WTC11 (cell line): ENCODE measurements at regions not wholly inside any gene's neighbourhood (a gene's known extent, or its start where the extent isn't known, plus 50 kb on each side); places are given as distances from the start of the nearest gene placed in this dataset.

Experiments
- CREB1 ChIP-seq: sonication (generic); formaldehyde crosslinking; IDR thresholded peaks from 2 replicates; pipeline ENCODE4 v1.8.0; 2023; ENCODE audit warnings: mild to moderate bottlenecking, missing genetic modification reagents
- FOXP1 ChIP-seq: sonication (generic); formaldehyde crosslinking; IDR thresholded peaks from 2 replicates; pipeline ENCODE4 v1.8.0; 2022; ENCODE audit warnings: missing genetic modification reagents, mild to moderate bottlenecking, moderate library complexity, borderline replicate concordance
- HMGA2 ChIP-seq: fragments of 250-450 bp; sonication (Bioruptor Pico); IDR thresholded peaks from 2 replicates; pipeline ENCODE4 v1.4.0; 2021; ENCODE audit warnings: mild to moderate bottlenecking, moderate library complexity
- NFYB ChIP-seq: sonication (generic); formaldehyde crosslinking; conservative IDR thresholded peaks from 2 replicates; pipeline ENCODE4 v1.8.0; 2022; ENCODE audit warnings: low read depth, missing genetic modification reagents
- NR1H2 ChIP-seq: sonication (generic); formaldehyde crosslinking; IDR thresholded peaks from 2 replicates; pipeline ENCODE4 v1.9.0; 2021; ENCODE audit warnings: mild to moderate bottlenecking, moderate library complexity, missing genetic modification reagents
- OVOL2 ChIP-seq: fragments of 250-450 bp; sonication (Bioruptor Pico); IDR thresholded peaks from 2 replicates; pipeline ENCODE4 v1.9.0; 2021; ENCODE audit warnings: mild to moderate bottlenecking, borderline replicate concordance
- RELA ChIP-seq: sonication (generic); formaldehyde crosslinking; IDR thresholded peaks from 2 replicates; pipeline ENCODE4 v1.8.1; 2022; ENCODE audit warnings: missing genetic modification reagents, mild to moderate bottlenecking, borderline replicate concordance
- SP1 ChIP-seq: sonication (generic); formaldehyde crosslinking; conservative IDR thresholded peaks from 2 replicates; pipeline ENCODE4 v1.8.1; 2022; ENCODE audit warnings: missing genetic modification reagents
- TF ChIP-seq, protein P1 (sequence below): fragments of 200-600 bp; IDR thresholded peaks from 2 replicates; pipeline ENCODE4 v1.8.0; 2022; ENCODE audit warnings: antibody characterized with exemption
- TF ChIP-seq, protein P2 (sequence below): sonication (generic); formaldehyde crosslinking; IDR thresholded peaks from 2 replicates; pipeline ENCODE4 v1.8.1; 2022; ENCODE audit warnings: low read depth, mild to moderate bottlenecking, moderate library complexity, missing genetic modification reagents, borderline replicate concordance
- TF ChIP-seq, protein P3 (sequence below): sonication (generic); formaldehyde crosslinking; IDR thresholded peaks from 2 replicates; pipeline ENCODE4 v1.8.1; 2023; ENCODE audit warnings: mild to moderate bottlenecking, moderate library complexity, missing genetic modification reagents
- TF ChIP-seq, protein P4 (sequence below): fragments of 250-450 bp; sonication (Bioruptor Pico); conservative IDR thresholded peaks from 2 replicates; pipeline ENCODE4 v1.9.0; 2021; ENCODE audit warnings: mild to moderate bottlenecking

DNA sequence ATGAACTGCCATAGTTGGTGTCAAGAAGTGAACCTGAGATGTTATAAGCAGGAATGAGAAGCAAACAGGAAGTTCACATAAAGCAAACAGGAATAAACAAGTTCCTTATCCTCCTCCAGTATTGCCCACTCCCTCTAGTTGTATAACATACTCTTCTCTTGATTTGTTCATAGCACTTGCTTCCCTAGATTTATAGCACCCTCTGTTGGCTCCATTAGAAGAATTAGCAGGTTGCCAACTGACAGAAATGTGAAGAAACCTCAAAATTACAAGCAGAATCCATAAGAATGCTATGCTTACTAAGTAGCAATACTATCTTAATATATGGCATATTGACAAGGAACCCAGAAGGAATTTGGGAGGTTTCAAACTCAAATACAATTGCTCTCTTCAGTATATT is 195.4 kb downstream of the TBX18 start:
- TF ChIP-seq NFYB (no peak), NR1H2 (CRISPR knock-in tag) (no peak), HMGA2 (CRISPR knock-in tag) (no peak), FOXP1 (no peak), SP1 (CRISPR knock-in tag) (no peak), CREB1 (CRISPR knock-in tag) (no peak), RELA (CRISPR knock-in tag) (no peak), OVOL2 (CRISPR knock-in tag) (no peak)
- TF ChIP-seq, protein P1, sequence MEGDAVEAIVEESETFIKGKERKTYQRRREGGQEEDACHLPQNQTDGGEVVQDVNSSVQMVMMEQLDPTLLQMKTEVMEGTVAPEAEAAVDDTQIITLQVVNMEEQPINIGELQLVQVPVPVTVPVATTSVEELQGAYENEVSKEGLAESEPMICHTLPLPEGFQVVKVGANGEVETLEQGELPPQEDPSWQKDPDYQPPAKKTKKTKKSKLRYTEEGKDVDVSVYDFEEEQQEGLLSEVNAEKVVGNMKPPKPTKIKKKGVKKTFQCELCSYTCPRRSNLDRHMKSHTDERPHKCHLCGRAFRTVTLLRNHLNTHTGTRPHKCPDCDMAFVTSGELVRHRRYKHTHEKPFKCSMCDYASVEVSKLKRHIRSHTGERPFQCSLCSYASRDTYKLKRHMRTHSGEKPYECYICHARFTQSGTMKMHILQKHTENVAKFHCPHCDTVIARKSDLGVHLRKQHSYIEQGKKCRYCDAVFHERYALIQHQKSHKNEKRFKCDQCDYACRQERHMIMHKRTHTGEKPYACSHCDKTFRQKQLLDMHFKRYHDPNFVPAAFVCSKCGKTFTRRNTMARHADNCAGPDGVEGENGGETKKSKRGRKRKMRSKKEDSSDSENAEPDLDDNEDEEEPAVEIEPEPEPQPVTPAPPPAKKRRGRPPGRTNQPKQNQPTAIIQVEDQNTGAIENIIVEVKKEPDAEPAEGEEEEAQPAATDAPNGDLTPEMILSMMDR, result no peak
- TF ChIP-seq, protein P2, sequence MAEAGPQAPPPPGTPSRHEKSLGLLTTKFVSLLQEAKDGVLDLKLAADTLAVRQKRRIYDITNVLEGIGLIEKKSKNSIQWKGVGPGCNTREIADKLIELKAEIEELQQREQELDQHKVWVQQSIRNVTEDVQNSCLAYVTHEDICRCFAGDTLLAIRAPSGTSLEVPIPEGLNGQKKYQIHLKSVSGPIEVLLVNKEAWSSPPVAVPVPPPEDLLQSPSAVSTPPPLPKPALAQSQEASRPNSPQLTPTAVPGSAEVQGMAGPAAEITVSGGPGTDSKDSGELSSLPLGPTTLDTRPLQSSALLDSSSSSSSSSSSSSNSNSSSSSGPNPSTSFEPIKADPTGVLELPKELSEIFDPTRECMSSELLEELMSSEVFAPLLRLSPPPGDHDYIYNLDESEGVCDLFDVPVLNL (CRISPR knock-in tag), result no peak
- TF ChIP-seq, protein P3, sequence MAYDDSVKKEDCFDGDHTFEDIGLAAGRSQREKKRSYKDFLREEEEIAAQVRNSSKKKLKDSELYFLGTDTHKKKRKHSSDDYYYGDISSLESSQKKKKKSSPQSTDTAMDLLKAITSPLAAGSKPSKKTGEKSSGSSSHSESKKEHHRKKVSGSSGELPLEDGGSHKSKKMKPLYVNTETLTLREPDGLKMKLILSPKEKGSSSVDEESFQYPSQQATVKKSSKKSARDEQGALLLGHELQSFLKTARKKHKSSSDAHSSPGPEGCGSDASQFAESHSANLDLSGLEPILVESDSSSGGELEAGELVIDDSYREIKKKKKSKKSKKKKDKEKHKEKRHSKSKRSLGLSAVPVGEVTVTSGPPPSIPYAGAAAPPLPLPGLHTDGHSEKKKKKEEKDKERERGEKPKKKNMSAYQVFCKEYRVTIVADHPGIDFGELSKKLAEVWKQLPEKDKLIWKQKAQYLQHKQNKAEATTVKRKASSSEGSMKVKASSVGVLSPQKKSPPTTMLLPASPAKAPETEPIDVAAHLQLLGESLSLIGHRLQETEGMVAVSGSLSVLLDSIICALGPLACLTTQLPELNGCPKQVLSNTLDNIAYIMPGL (CRISPR knock-in tag), result no peak
- TF ChIP-seq, protein P4, sequence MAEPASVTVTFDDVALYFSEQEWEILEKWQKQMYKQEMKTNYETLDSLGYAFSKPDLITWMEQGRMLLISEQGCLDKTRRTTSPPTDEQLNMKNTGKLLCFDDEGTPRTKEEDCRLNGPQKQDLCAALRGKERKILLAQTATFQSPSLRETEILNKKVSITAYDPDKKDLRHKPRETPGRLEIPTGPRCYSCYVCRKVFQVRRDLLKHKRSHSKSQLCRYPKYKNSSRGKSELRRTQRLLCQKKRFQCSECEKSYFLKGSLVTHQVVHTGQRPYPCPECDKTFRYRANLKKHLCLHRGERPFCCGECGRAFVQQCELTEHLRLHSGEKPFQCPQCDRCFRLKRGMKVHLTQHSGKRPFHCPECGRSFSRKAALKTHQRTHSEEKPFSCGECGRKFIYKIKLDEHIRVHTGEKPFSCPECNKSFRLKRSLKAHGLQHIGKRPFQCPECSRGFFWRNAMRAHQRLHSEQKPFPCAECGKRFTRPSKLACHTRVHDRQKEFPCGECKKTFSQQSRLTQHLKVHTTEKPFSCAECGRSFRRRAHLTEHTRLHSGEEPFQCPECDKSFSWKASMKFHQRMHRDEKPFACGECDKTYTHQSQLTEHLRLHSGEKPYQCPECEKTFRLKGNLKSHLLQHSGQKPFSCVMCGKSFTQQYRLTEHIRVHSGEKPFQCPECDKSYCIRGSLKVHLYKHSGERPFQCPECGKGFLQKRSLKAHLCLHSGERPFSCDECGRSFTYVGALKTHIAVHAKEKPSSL (CRISPR knock-in tag), result no peak
